H1 (cell line): ENCODE measurements at regions not wholly inside any gene's neighbourhood (a gene's known extent, or its start where the extent isn't known, plus 50 kb on each side); places are given as distances from the start of the nearest gene placed in this dataset.

ENCODE experiments used
- BRCA1 ChIP-seq: IDR thresholded peaks from 2 replicates; pipeline ENCODE4 v1.6.1; 2012; ENCODE audit warnings: low read depth, low read length, improper control_type of control experiment
- POLR2A ChIP-seq, 2 experiments: IDR thresholded peaks; 1 replicate in 1 of 2; 2 replicates in 1 of 2; pipeline ENCODE4 v1.6.1; 2011; ENCODE audit warnings: low read depth in 2 of 2, low read length in 2 of 2, mild to moderate bottlenecking in 2 of 2; ENCODE audit errors: control extremely low read depth in 1 of 2
- SIN3A ChIP-seq, 2 experiments: IDR thresholded peaks in 1 of 2; conservative IDR thresholded peaks in 1 of 2; 2 replicates each; pipeline ENCODE4 v1.6.1; 2011 to 2012; ENCODE audit warnings: low read length in 2 of 2, improper control_type of control experiment in 1 of 2, low read depth in 1 of 2, mild to moderate bottlenecking in 1 of 2
- YY1 ChIP-seq: IDR thresholded peaks from 2 replicates; pipeline ENCODE4 v1.6.1; 2011; ENCODE audit warnings: low read depth, mild to moderate bottlenecking, low read length

DNA sequence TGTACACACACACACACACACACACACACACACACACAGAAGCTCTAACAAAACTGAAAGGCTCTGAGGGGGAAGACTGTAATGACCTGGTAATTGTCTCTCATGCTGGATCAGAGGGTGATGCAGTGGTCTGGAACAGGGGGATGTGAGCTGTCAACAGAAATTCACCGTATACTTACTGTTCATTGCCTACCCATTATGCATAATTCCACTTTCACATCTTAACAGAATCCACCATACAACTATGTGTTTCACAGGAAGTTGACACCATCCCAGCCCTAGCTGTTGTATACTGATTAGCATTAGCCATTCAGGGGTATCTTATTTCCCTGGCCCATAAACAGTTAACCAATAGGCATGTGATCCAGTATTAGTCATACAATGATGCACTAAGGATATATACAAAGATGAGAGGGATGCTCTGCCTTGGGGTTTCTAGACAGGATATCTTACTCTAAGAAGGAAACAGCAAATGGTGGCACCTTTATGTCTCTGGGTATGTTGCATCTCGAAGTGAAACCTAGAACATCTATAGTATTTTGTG, 396.5 kb upstream of the BRINP1 start (continued):
- TF ChIP-seq SIN3A (conservative IDR thresholded peaks at IDR 0.05 in 1 of 2, IDR thresholded peaks at IDR 0.05 in 1 of 2; ENCODE audit: low read depth in 1 of 2, low read length in 2 of 2), result no peak
- TF ChIP-seq POLR2A (IDR thresholded peaks at IDR 0.05; ENCODE audit: control extremely low read depth in 1 of 2, low read depth in 2 of 2, low read length in 2 of 2), result no peak
- no peak for TF ChIP-seq YY1
- no peak for TF ChIP-seq BRCA1
